ENCODE measurements at regions not wholly inside any gene's neighbourhood (a gene's known extent, or its start where the extent isn't known, plus 50 kb on each side); places are given as distances from the start of the nearest gene placed in this dataset.

DNA sequence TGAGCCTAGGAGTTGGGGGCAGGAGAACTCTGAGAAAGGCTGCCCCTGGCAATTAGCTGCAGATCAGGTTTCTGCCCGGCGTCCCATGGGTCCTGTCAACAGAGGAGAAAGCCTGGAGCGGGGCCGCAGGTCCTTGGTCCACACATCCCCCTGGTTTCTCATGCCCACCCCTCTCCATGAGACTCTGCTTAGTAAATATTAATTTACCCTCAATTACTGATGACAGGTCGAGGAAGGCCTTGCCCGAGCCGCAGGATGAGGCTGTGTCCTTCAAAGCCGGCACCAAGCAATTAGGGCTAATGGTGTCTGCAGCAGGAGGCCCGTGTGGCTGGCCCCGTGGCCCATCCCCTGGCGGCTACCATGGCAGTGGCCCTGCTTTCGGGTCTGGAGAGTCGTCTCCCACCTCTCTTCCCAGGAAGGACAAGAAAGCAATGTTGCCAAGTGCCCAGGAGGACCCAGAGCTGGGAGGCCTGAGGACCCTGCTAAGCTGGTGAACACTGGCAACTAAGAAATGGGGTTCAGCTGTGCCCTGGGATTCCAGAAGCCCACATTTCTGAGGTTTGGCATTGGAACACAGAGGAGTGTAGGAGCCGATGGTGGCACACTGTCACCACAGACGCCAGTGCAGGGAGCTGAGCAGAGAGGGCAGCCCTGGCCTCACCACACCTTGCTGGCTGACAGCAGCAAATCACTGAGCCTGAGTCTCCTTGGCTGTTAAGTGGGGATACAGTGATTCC, 114.6 kb downstream of the CPZ start:
- H3K9me3 ChIP-seq, result no peaks in the 10 kb centered on the region

GRCh38 chr4:8706216-8707044, 113.9 kb downstream of the CPZ start:
- 61% methylated on average over 21 of the region's 21 CpGs for WGBS
- no peak for DNase-seq (ENCODE audit: low spot score)

More for the DNA sequence above, 114.6 kb downstream of the CPZ start:
- H3K27ac ChIP-seq, result no peak overlapping the region
- no peaks in the 10 kb centered on the region for H3K4me1 ChIP-seq (replicated peaks)
- H3K27me3 ChIP-seq (replicated peaks; ENCODE audit: insufficient read depth), result peaks cover 5% of the 10 kb centered on the region
- no peak for DNase-seq (ENCODE audit: low spot score)
- 53% methylated on average over 15 of the region's 15 CpGs for WGBS
- no peak overlapping the region for H3K4me3 ChIP-seq
- intact Hi-C loops (cut with DNase I), result no loop called here
- TF ChIP-seq POLR2AphosphoS5 (IDR thresholded peaks at IDR 0.05), result no peak
- H3K36me3 ChIP-seq, result no peaks in the 10 kb centered on the region

GRCh38 chr4:8705161-8706145, 112.9 kb downstream of the CPZ start:
- 73% methylated on average over 23 of the region's 23 CpGs for WGBS

More at GRCh38 chr4:8706216-8707044, 113.9 kb downstream of the CPZ start:
- TF ChIP-seq POLR2AphosphoS5 (IDR thresholded peaks at IDR 0.05) (no peak), CTCF (IDR thresholded peaks at IDR 0.05) (no peak), POLR2A (IDR thresholded peaks at IDR 0.05) (no peak)
- H3K27me3 ChIP-seq (replicated peaks; ENCODE audit: insufficient read depth), result peaks cover 6% of the 10 kb centered on the region
- no peaks in the 10 kb centered on the region for H3K9me3 ChIP-seq
- no peak overlapping the region for H3K4me3 ChIP-seq
- H3K4me1 ChIP-seq (replicated peaks), result no peaks in the 10 kb centered on the region
- H3K36me3 ChIP-seq, result no peaks in the 10 kb centered on the region
- intact Hi-C loops (cut with DNase I), result no loop called here
- no peak overlapping the region for H3K27ac ChIP-seq

GRCh38 chr4:8704632-8705031, 112.1 kb downstream of the CPZ start:
- H3K36me3 ChIP-seq, result no peaks in the 10 kb centered on the region
- no peak for DNase-seq (ENCODE audit: low spot score)
- no peak overlapping the region for H3K4me3 ChIP-seq
- H3K4me1 ChIP-seq (replicated peaks), result no peaks in the 10 kb centered on the region
- TF ChIP-seq POLR2A (IDR thresholded peaks at IDR 0.05) (no peak), POLR2AphosphoS5 (IDR thresholded peaks at IDR 0.05) (no peak), CTCF (IDR thresholded peaks at IDR 0.05) (no peak)
- intact Hi-C loops (cut with DNase I), result no loop called here
- H3K9me3 ChIP-seq, result no peaks in the 10 kb centered on the region
- 37% methylated on average over 9 of the region's 9 CpGs for WGBS
- no peak overlapping the region for H3K27ac ChIP-seq
- H3K27me3 ChIP-seq (replicated peaks; ENCODE audit: insufficient read depth), result peaks cover 12% of the 10 kb centered on the region

More at GRCh38 chr4:8705161-8706145, 112.9 kb downstream of the CPZ start:
- H3K36me3 ChIP-seq, result no peaks in the 10 kb centered on the region
- H3K4me3 ChIP-seq, result no peak overlapping the region
- H3K27me3 ChIP-seq (replicated peaks; ENCODE audit: insufficient read depth), result peaks cover 12% of the 10 kb centered on the region
- H3K4me1 ChIP-seq (replicated peaks), result no peaks in the 10 kb centered on the region
- no peaks in the 10 kb centered on the region for H3K9me3 ChIP-seq
- no peak overlapping the region for H3K27ac ChIP-seq
- DNase-seq (ENCODE audit: low spot score), result no peak
- intact Hi-C loops (cut with DNase I), result no loop called here
- TF ChIP-seq CTCF (IDR thresholded peaks at IDR 0.05) (no peak), POLR2A (IDR thresholded peaks at IDR 0.05) (no peak), POLR2AphosphoS5 (IDR thresholded peaks at IDR 0.05) (no peak)
